ENCODE measurements at regions not wholly inside any gene's neighbourhood (a gene's known extent, or its start where the extent isn't known, plus 50 kb on each side); places are given as distances from the start of the nearest gene placed in this dataset.

DNA sequence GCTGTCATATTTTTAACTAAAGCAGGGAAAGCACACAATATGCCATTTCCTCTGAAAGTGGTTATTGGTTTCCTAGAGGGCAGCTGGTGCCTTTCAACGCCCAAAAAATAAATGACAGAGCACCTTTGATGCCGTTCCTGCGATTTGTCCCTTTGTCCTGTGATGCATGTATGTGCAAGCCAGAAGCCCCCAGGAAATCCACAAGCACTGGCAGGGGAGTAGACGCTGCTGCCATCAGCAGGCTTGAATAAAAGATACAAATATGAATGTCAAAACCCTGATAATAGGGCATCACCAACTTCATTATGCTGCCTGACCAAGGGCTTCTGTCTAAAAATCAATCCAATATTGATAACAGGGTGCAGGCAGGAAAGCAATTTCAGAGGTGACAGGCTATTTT, 246.1 kb downstream of the FBXO15 start:
- no peak overlapping the region for H2AFZ ChIP-seq (ENCODE audit: low read length)
- DNase-seq (ENCODE audit: low read depth in 2 of 2): no peak
- H3K4me1 ChIP-seq (ENCODE audit: control insufficient read depth, extremely low read depth, insufficient read depth, low read length): no peaks in the 10 kb centered on the region
- no peaks in the 10 kb centered on the region for H3K9me3 ChIP-seq (ENCODE audit: control insufficient read depth, insufficient read depth, low read depth, low read length)
- H3K27me3 ChIP-seq (ENCODE audit: control insufficient read depth, insufficient read depth, low read length): no peaks in the 10 kb centered on the region
- H4K20me1 ChIP-seq (ENCODE audit: control insufficient read depth, extremely low read depth, insufficient read depth, low read length): no peaks in the 10 kb centered on the region
- H3K4me3 ChIP-seq (replicated peaks in 1 of 4; ENCODE audit: control extremely low read depth in 1 of 4, insufficient read depth in 1 of 4, low read depth in 3 of 4, low read length in 4 of 4): no peak overlapping the region
- H3K27ac ChIP-seq (ENCODE audit: insufficient read depth, low read length): no peak overlapping the region
- TF ChIP-seq EZH2 (IDR thresholded peaks at IDR 0.05; ENCODE audit: low read length, missing control alignments): no peak
- TF ChIP-seq, protein P1, sequence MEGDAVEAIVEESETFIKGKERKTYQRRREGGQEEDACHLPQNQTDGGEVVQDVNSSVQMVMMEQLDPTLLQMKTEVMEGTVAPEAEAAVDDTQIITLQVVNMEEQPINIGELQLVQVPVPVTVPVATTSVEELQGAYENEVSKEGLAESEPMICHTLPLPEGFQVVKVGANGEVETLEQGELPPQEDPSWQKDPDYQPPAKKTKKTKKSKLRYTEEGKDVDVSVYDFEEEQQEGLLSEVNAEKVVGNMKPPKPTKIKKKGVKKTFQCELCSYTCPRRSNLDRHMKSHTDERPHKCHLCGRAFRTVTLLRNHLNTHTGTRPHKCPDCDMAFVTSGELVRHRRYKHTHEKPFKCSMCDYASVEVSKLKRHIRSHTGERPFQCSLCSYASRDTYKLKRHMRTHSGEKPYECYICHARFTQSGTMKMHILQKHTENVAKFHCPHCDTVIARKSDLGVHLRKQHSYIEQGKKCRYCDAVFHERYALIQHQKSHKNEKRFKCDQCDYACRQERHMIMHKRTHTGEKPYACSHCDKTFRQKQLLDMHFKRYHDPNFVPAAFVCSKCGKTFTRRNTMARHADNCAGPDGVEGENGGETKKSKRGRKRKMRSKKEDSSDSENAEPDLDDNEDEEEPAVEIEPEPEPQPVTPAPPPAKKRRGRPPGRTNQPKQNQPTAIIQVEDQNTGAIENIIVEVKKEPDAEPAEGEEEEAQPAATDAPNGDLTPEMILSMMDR (conservative IDR thresholded peaks at IDR 0.05 in 1 of 2, IDR thresholded peaks at IDR 0.05 in 1 of 2; ENCODE audit: low read depth in 1 of 2, low read length in 2 of 2): no peak
- H3K9ac ChIP-seq (ENCODE audit: insufficient read depth, low read length): no peak overlapping the region
- no peaks in the 10 kb centered on the region for H3K79me2 ChIP-seq (ENCODE audit: control insufficient read depth, insufficient read depth, low read length)
- no peaks in the 10 kb centered on the region for H3K36me3 ChIP-seq (ENCODE audit: control insufficient read depth, insufficient read depth, low read length)
- no peak overlapping the region for H3K4me2 ChIP-seq (ENCODE audit: extremely low read depth, insufficient read depth, low read length)

DNA sequence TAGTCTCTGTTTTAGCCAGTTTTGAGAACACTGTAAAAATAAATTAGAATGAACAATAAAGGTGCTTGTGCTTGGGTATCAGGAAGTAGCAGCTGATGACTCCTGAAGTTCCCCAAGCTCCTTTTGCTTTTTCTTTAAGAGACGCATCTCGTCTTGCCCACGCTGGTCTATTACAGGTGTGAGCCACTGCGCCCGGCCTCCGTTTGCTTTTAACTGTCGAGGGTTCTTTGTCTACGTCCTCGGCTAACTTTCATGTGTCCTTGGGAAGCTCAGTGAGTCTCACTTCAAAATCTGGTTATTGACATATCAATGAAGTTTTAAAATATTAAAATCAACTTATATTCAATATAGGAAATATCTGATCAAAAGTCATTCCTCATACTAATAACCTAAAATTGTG, 246.5 kb downstream of the FBXO15 start:
- Histone ChIP-seq H3K27ac (ENCODE audit: insufficient read depth, low read length) (no peak overlapping the region), H3K4me3 (replicated peaks in 1 of 4; ENCODE audit: control extremely low read depth in 1 of 4, insufficient read depth in 1 of 4, low read depth in 3 of 4, low read length in 4 of 4) (no peak overlapping the region), H3K79me2 (ENCODE audit: control insufficient read depth, insufficient read depth, low read length) (no peaks in the 10 kb centered on the region), H3K36me3 (ENCODE audit: control insufficient read depth, insufficient read depth, low read length) (no peaks in the 10 kb centered on the region), H2AFZ (ENCODE audit: low read length) (no peak overlapping the region), H3K27me3 (ENCODE audit: control insufficient read depth, insufficient read depth, low read length) (no peaks in the 10 kb centered on the region), H3K4me2 (ENCODE audit: extremely low read depth, insufficient read depth, low read length) (no peak overlapping the region), H3K9me3 (ENCODE audit: control insufficient read depth, insufficient read depth, low read depth, low read length) (no peaks in the 10 kb centered on the region), H3K4me1 (ENCODE audit: control insufficient read depth, extremely low read depth, insufficient read depth, low read length) (no peaks in the 10 kb centered on the region), H3K9ac (ENCODE audit: insufficient read depth, low read length) (no peak overlapping the region), H4K20me1 (ENCODE audit: control insufficient read depth, extremely low read depth, insufficient read depth, low read length) (no peaks in the 10 kb centered on the region)
- TF ChIP-seq, protein P1 (conservative IDR thresholded peaks at IDR 0.05 in 1 of 2, IDR thresholded peaks at IDR 0.05 in 1 of 2; ENCODE audit: low read depth in 1 of 2, low read length in 2 of 2): no peak
- no peak for TF ChIP-seq EZH2 (IDR thresholded peaks at IDR 0.05; ENCODE audit: low read length, missing control alignments)
- DNase-seq (ENCODE audit: low read depth in 2 of 2): no peak

DNA sequence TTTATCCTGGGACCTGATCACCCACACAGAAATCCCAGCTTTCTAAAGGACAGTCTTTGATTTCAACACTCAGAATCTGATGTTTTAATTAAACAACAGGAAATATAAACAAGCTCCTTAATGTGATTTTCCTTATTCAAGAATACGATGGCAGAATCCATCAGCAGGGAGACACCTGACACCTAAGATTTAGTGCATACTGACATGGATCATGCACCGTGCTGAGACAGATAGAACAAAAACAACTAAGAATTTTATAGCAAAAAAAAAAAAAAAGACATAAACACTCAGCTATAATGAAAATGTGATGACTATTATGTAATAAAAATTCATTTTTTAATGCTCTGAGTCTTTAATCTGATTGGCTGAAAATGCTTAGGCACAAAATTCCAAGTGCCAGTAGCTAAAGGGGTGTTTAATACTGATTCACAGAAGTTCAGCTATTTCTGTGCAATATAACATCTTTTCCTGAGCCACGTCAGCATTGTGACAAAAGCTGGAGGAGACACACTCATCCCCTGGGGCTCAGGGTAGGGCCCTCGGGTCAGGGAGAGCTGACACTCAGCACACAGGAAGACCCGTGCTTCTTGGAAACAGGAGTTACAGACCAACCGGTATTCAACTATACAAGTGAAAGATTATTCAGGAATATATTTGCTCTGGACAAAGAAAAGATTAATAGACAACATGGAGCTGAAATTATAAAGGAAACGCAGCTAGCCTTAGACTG, 247.4 kb downstream of the FBXO15 start:
- Histone ChIP-seq H3K4me1 (ENCODE audit: control insufficient read depth, extremely low read depth, insufficient read depth, low read length) (no peaks in the 10 kb centered on the region), H3K79me2 (ENCODE audit: control insufficient read depth, insufficient read depth, low read length) (no peaks in the 10 kb centered on the region), H2AFZ (ENCODE audit: low read length) (no peak overlapping the region), H3K27ac (ENCODE audit: insufficient read depth, low read length) (no peak overlapping the region), H3K27me3 (ENCODE audit: control insufficient read depth, insufficient read depth, low read length) (no peaks in the 10 kb centered on the region), H3K4me3 (replicated peaks in 1 of 4; ENCODE audit: control extremely low read depth in 1 of 4, insufficient read depth in 1 of 4, low read depth in 3 of 4, low read length in 4 of 4) (no peak overlapping the region), H3K9ac (ENCODE audit: insufficient read depth, low read length) (no peak overlapping the region), H4K20me1 (ENCODE audit: control insufficient read depth, extremely low read depth, insufficient read depth, low read length) (no peaks in the 10 kb centered on the region), H3K9me3 (ENCODE audit: control insufficient read depth, insufficient read depth, low read depth, low read length) (no peaks in the 10 kb centered on the region), H3K4me2 (ENCODE audit: extremely low read depth, insufficient read depth, low read length) (no peak overlapping the region), H3K36me3 (ENCODE audit: control insufficient read depth, insufficient read depth, low read length) (no peaks in the 10 kb centered on the region)
- TF ChIP-seq EZH2 (IDR thresholded peaks at IDR 0.05; ENCODE audit: low read length, missing control alignments): no peak
- TF ChIP-seq, protein P1 (conservative IDR thresholded peaks at IDR 0.05 in 1 of 2, IDR thresholded peaks at IDR 0.05 in 1 of 2; ENCODE audit: low read depth in 1 of 2, low read length in 2 of 2): no peak
- DNase-seq (ENCODE audit: low read depth in 2 of 2): no peak

Measured in fibroblast of lung (primary cell).